MM.1S (cell line): ENCODE measurements at regions not wholly inside any gene's neighbourhood (a gene's known extent, or its start where the extent isn't known, plus 50 kb on each side); places are given as distances from the start of the nearest gene placed in this dataset.

Source experiments
- DNase-seq: peaks from one replicate; pipeline ENCODE4 v3.0.0-alpha.2; 2015
- H2AFZ ChIP-seq: fragments of 300-600 bp; sonication (generic); 2 replicates; pipeline ENCODE4 v1.6.0; 2016; ENCODE audit warnings: antibody characterized with exemption, low read length
- H3F3A ChIP-seq: fragments of 300-600 bp; sonication (generic); 2 replicates; pipeline ENCODE4 v1.6.1; 2016; ENCODE audit warnings: mild to moderate bottlenecking, antibody characterized with exemption, low read length, moderate library complexity, mixed read lengths; ENCODE audit not compliant: insufficient read depth
- H3K27ac ChIP-seq: fragments of 300-600 bp; sonication (generic); 2 replicates; pipeline ENCODE4 v1.5.1; 2016; ENCODE audit warnings: mild to moderate bottlenecking, low read length
- H3K27me3 ChIP-seq: fragments of 300-600 bp; sonication (generic); replicated peaks from 2 replicates; pipeline ENCODE4 v1.6.0; 2016; ENCODE audit warnings: low read length; ENCODE audit not compliant: insufficient read depth
- H3K36me3 ChIP-seq: fragments of 300-600 bp; sonication (generic); replicated peaks from 2 replicates; pipeline ENCODE4 v1.6.1; 2016; ENCODE audit warnings: mild to moderate bottlenecking, low read length, mixed read lengths; ENCODE audit not compliant: insufficient read depth
- H3K4me1 ChIP-seq: fragments of 300-600 bp; sonication (generic); 2 replicates; pipeline ENCODE4 v1.6.1; 2016; ENCODE audit warnings: low read length, mixed read lengths
- H3K4me2 ChIP-seq: fragments of 300-600 bp; sonication (generic); 2 replicates; pipeline ENCODE4 v1.6.0; 2016; ENCODE audit warnings: low read depth, low read length
- H3K4me3 ChIP-seq: fragments of 300-600 bp; sonication (generic); 2 replicates; pipeline ENCODE4 v1.5.1; 2016; ENCODE audit warnings: low read length, mixed read lengths
- H3K79me2 ChIP-seq: fragments of 300-600 bp; sonication (generic); 2 replicates; pipeline ENCODE4 v1.6.1; 2016; ENCODE audit warnings: mixed run types, low read length, mixed read lengths
- H3K9ac ChIP-seq: fragments of 300-600 bp; sonication (generic); 2 replicates; pipeline ENCODE4 v1.6.1; 2016; ENCODE audit warnings: low read length, mixed read lengths
- H3K9me2 ChIP-seq: fragments of 300-600 bp; sonication (generic); replicated peaks from 2 replicates; pipeline ENCODE4 v1.6.1; 2016; ENCODE audit warnings: mild to moderate bottlenecking, low read length, mixed read lengths; ENCODE audit not compliant: insufficient read depth
- H3K9me3 ChIP-seq: fragments of 300-600 bp; sonication (generic); replicated peaks from 2 replicates; pipeline ENCODE4 v1.6.1; 2016; ENCODE audit warnings: mild to moderate bottlenecking, low read length, mixed read lengths; ENCODE audit not compliant: insufficient read depth
- H4K20me1 ChIP-seq: fragments of 300-600 bp; sonication (generic); 2 replicates; pipeline ENCODE4 v1.6.1; 2016; ENCODE audit warnings: mild to moderate bottlenecking, low read length, moderate library complexity, mixed read lengths; ENCODE audit not compliant: insufficient read depth
- EZH2 ChIP-seq: fragments of 300-600 bp; sonication (generic); optimal IDR thresholded peaks from 2 replicates; pipeline ENCODE3; 2017; ENCODE audit warnings: low read depth, mild to moderate bottlenecking, antibody characterized with exemption, low read length, mixed read lengths
- EZH2phosphoT487 ChIP-seq: fragments of 300-600 bp; sonication (generic); IDR thresholded peaks from 2 replicates; pipeline ENCODE4 v1.6.1; 2018; ENCODE audit warnings: antibody characterized with exemption, low read length
- TF ChIP-seq, protein P1 (sequence below): fragments of 300-600 bp; sonication (generic); IDR thresholded peaks from 2 replicates; pipeline ENCODE4 v1.5.1; 2016; ENCODE audit warnings: antibody characterized with exemption, low read length, mixed read lengths

DNA sequence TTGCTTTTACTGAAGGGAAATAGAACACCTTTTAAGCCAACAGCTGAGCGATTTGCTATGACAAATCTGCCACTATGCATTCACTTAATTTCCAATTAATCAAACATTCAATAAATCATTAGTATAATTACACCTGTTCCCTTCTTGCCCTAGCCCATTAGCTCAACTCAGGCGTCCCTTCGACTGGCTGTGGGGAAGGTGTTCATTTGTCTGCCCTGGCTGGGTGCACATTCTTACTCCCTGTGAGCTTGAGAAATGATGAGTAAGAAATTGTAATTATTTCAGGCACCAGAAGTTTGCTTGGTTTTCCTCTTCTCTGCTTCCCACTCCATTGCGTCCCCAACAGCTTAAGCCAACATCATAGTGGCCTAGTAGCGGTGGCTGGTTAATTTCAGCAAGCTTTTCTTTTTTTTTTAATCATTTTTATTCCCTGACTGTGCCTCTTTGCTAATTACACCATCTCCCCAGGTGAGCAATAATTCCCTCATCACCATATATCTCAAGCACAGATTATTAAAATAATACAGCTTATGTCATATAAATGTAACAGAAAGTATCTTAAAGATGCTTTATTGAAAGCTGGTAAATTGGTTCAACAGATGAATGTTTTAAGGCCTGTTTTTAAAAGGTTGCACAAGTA, 623.9 kb upstream of the RBFOX1 start:
- Histone ChIP-seq H3K9me2 (no peaks in the 10 kb centered on the region), H3K4me3 (no peak overlapping the region), H3K36me3 (no peaks in the 10 kb centered on the region), H2AFZ (no peak overlapping the region), H3K4me2 (no peak overlapping the region), H3K9me3 (no peaks in the 10 kb centered on the region), H3K9ac (no peak overlapping the region), H3K79me2 (no peaks in the 10 kb centered on the region), H3K27ac (no peak overlapping the region), H3K4me1 (no peaks in the 10 kb centered on the region), H3F3A (no peaks in the 10 kb centered on the region), H4K20me1 (no peaks in the 10 kb centered on the region), H3K27me3 (no peaks in the 10 kb centered on the region)
- no peak for DNase-seq
- TF ChIP-seq, protein P1, sequence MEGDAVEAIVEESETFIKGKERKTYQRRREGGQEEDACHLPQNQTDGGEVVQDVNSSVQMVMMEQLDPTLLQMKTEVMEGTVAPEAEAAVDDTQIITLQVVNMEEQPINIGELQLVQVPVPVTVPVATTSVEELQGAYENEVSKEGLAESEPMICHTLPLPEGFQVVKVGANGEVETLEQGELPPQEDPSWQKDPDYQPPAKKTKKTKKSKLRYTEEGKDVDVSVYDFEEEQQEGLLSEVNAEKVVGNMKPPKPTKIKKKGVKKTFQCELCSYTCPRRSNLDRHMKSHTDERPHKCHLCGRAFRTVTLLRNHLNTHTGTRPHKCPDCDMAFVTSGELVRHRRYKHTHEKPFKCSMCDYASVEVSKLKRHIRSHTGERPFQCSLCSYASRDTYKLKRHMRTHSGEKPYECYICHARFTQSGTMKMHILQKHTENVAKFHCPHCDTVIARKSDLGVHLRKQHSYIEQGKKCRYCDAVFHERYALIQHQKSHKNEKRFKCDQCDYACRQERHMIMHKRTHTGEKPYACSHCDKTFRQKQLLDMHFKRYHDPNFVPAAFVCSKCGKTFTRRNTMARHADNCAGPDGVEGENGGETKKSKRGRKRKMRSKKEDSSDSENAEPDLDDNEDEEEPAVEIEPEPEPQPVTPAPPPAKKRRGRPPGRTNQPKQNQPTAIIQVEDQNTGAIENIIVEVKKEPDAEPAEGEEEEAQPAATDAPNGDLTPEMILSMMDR = no peak
- TF ChIP-seq EZH2 (no peak), EZH2phosphoT487 (no peak)

DNA sequence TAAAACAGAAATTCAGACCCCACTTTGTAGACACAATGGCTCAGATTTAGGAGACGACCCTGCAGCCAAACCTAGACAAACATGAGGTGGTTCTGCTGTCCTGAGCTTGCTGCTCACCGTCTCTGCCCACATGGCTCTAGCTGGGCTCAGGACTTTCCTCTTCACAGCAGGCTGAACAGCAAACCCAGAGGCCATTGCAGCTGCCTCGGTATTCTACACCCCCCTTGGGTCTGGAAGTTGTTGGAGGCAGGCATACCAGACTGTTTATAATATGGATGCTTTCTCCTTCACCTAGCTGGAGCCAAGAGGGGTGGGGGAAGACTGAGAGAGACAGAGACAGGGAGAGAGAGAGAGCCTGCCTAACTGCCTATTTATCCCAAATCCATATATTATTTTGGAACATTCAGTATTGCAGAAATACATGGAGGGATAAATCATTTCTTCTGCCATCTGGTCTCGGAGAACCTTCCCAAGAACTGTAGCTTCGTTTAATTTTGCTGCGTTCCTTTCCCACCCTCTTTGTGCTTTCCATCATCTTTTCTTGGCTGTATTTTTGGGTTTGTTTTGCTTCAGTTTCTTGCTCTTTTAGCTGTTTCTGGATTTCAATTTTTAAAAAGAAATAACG, 628.2 kb upstream of the RBFOX1 start:
- Histone ChIP-seq H3F3A (no peaks in the 10 kb centered on the region), H4K20me1 (no peaks in the 10 kb centered on the region), H2AFZ (no peak overlapping the region), H3K36me3 (no peaks in the 10 kb centered on the region), H3K4me2 (no peak overlapping the region), H3K9ac (no peak overlapping the region), H3K27me3 (no peaks in the 10 kb centered on the region), H3K9me3 (no peaks in the 10 kb centered on the region), H3K4me1 (no peaks in the 10 kb centered on the region), H3K27ac (no peak overlapping the region), H3K9me2 (no peaks in the 10 kb centered on the region), H3K79me2 (no peaks in the 10 kb centered on the region), H3K4me3 (no peak overlapping the region)
- DNase-seq = no peak
- TF ChIP-seq, protein P1 = no peak
- TF ChIP-seq EZH2 = no peak

DNA sequence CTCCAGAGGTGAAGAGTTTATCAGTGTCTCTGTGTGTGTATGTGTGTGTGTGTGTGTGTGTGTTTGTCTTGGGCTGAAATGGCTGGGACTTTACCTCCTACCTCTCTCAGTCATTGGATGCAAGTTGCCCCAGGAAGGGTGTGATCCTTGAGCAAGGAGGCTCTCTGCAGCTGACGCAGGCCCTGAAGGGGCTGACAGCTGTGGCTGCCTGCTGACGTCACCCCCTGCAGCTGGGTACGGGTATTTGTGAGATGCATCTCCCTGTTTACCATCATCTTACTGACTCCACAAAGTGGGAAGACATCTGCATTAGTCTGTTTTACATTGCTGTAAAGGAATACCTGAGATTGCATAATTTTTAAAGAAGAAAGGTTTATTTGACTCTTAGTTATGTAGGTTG, 631.5 kb upstream of the RBFOX1 start:
- Histone ChIP-seq H4K20me1 (no peaks in the 10 kb centered on the region), H3K4me2 (no peak overlapping the region), H2AFZ (no peak overlapping the region), H3K27me3 (no peaks in the 10 kb centered on the region), H3K27ac (no peak overlapping the region), H3K79me2 (no peaks in the 10 kb centered on the region), H3K9me3 (no peaks in the 10 kb centered on the region), H3K9me2 (no peaks in the 10 kb centered on the region), H3K36me3 (no peaks in the 10 kb centered on the region), H3K9ac (no peak overlapping the region), H3F3A (no peaks in the 10 kb centered on the region), H3K4me1 (no peaks in the 10 kb centered on the region), H3K4me3 (no peak overlapping the region)
- no peak for DNase-seq
- TF ChIP-seq EZH2phosphoT487 (no peak), EZH2 (no peak)
- TF ChIP-seq, protein P1 = no peak
